Lower lobe of right lung (tissue), 2 donors: ENCODE measurements at regions not wholly inside any gene's neighbourhood (a gene's known extent, or its start where the extent isn't known, plus 50 kb on each side); places are given as distances from the start of the nearest gene placed in this dataset.
A peak's percentile ranks its signal among the peaks of the same experiment; 100 is the strongest.
"Not testable (repeated sequence)": the region's sequence is repeated elsewhere in the genome, so short reads cannot be mapped to it uniquely, and the experiment has no call there.

Experiments
- ATAC-seq, 2 donors: fragments of 200-7000 bp; cut with Tn5 transposase; one replicate each; pipeline ENCODE4 v1.9.1; 2020 to 2022; ENCODE audit warnings: mild to moderate bottlenecking in 2 of 2, moderate library complexity in 2 of 2
- DNase-seq: peaks from one replicate; pipeline ENCODE4 v3.0.0-alpha.2; 2020
- H3K27ac ChIP-seq: fragments of 200-600 bp; one replicate; pipeline ENCODE4 v1.8.0; 2022
- H3K27me3 ChIP-seq: fragments of 200-600 bp; one replicate; pipeline ENCODE4 v1.8.0; 2022; ENCODE audit warnings: low read depth
- H3K36me3 ChIP-seq: fragments of 200-600 bp; one replicate; pipeline ENCODE4 v1.8.0; 2022; ENCODE audit warnings: mild to moderate bottlenecking
- H3K4me1 ChIP-seq: fragments of 200-600 bp; one replicate; pipeline ENCODE4 v1.8.0; 2022
- H3K4me3 ChIP-seq: fragments of 200-600 bp; one replicate; pipeline ENCODE4 v1.8.0; 2022; ENCODE audit warnings: mild to moderate bottlenecking
- H3K9me3 ChIP-seq: fragments of 200-600 bp; one replicate; pipeline ENCODE4 v1.8.0; 2022
- intact Hi-C: fragments of 100-400 bp; cut with DNase I; formaldehyde crosslinking; loops from one replicate; pipeline ENCODE4 v1.11.0; 2022
- TF ChIP-seq, protein P1 (sequence below): fragments of 200-600 bp; IDR thresholded peaks from one replicate; pipeline ENCODE4 v1.8.0; 2022; ENCODE audit warnings: antibody characterized with exemption, mild to moderate bottlenecking
- donor health status: DM: no; HTN: yes; CAD: no; lungs with severe emphysema.

DNA sequence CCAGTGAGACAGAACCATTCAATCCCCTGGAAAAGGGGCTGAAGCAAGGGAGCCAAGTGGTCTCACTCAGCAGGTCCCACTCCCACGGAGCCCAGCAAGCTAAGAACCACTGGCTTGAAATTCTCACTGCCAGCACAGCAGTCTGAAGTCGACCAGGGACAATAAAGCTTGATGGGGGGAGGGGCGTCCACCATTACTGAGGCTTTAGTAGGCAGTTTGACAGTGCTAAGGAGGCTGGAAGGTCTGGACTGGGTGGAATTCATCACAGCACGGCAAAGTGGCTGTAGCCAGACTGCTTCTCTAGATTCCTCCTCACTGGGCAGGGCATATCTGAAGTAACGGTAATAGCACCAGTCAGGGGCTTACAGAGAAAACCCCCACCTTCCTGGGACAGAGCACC lies 105.4 kb upstream of the GORAB start:
- no peaks in the 10 kb centered on the region for H3K36me3 ChIP-seq
- TF ChIP-seq, protein P1, sequence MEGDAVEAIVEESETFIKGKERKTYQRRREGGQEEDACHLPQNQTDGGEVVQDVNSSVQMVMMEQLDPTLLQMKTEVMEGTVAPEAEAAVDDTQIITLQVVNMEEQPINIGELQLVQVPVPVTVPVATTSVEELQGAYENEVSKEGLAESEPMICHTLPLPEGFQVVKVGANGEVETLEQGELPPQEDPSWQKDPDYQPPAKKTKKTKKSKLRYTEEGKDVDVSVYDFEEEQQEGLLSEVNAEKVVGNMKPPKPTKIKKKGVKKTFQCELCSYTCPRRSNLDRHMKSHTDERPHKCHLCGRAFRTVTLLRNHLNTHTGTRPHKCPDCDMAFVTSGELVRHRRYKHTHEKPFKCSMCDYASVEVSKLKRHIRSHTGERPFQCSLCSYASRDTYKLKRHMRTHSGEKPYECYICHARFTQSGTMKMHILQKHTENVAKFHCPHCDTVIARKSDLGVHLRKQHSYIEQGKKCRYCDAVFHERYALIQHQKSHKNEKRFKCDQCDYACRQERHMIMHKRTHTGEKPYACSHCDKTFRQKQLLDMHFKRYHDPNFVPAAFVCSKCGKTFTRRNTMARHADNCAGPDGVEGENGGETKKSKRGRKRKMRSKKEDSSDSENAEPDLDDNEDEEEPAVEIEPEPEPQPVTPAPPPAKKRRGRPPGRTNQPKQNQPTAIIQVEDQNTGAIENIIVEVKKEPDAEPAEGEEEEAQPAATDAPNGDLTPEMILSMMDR: no peak
- intact Hi-C loops: no loop called here
- DNase-seq: no peak
- no peaks in the 10 kb centered on the region for H3K27me3 ChIP-seq
- no peak overlapping the region for H3K27ac ChIP-seq
- H3K4me1 ChIP-seq: no peaks in the 10 kb centered on the region
- no peaks in the 10 kb centered on the region for H3K9me3 ChIP-seq
- no peak for ATAC-seq
- no peak overlapping the region for H3K4me3 ChIP-seq

DNA sequence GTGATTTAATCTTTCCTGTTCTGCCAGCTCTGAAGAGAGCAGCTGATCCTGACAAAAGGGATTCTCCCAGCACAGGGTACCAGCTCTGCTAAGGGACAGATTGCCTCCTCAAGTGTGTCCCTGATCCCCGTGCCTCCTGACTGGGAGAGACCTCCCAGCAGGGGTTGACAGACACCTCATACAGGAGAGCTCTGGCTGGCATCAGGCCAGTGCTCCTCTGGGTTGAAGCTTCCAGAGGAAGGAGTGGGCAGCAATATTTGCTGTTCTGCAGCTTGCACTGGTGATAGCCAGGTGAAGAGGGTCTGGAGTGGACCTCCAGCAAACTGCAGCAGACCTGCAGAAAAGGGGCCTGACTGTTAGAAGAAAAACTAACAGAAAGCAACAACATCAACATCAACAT lies 105.0 kb upstream of the GORAB start:
- H3K4me1 ChIP-seq, H3K4me3 ChIP-seq, H3K27me3 ChIP-seq, intact Hi-C loops, H3K36me3 ChIP-seq, ATAC-seq, H3K27ac ChIP-seq, H3K9me3 ChIP-seq, DNase-seq: not testable (repeated sequence)

DNA sequence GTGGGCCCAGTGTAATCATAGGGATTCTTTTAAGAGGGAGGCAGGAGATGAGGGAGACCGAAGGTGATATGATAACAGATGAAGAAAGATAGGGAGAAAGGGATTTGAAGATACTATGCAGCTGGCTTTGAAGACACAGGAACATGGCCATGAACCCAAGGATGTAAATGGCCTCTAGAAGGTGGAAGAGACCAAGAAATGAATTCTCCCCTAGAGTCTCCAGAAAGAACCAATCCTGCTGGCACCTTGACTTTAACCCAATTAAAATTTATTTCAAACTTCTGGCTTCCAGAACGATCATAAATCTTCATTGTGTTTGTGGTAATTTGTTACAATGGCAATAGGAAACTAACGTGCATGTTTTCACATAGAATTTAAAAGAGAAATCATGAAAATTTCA lies 95.0 kb upstream of the GORAB start:
- ATAC-seq (no peak), DNase-seq (no peak)
- Histone ChIP-seq H3K9me3 (no peaks in the 10 kb centered on the region), H3K27ac (no peak overlapping the region), H3K4me1 (no peaks in the 10 kb centered on the region), H3K4me3 (no peak overlapping the region), H3K27me3 (no peaks in the 10 kb centered on the region), H3K36me3 (no peaks in the 10 kb centered on the region)
- intact Hi-C loops: no loop called here
- TF ChIP-seq, protein P1: peak; percentile 29

DNA sequence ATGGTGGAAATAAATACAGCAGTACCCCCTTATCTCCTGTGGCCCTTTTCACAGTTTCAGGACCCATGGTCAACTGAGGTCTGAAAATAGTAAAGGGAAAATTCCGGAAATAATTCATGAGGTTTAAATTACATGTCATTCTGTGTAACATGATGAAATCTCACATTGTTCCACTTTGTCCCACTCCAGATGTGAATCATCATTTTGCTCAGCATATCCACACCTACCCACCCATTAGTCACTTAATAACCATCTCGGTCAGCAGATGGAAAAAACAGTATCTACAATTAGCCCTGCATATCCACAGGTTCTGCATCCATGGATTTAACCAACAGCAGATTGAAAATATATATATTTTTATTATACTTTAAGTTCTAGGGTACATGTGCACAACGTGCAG lies 86.9 kb upstream of the GORAB start:
- DNase-seq: no peak
- intact Hi-C loops: no loop called here
- no peak for ATAC-seq
- Histone ChIP-seq H3K9me3 (no peaks in the 10 kb centered on the region), H3K4me3 (no peak overlapping the region), H3K36me3 (no peaks in the 10 kb centered on the region), H3K27ac (no peak overlapping the region), H3K4me1 (no peaks in the 10 kb centered on the region), H3K27me3 (no peaks in the 10 kb centered on the region)
- TF ChIP-seq, protein P1: no peak

DNA sequence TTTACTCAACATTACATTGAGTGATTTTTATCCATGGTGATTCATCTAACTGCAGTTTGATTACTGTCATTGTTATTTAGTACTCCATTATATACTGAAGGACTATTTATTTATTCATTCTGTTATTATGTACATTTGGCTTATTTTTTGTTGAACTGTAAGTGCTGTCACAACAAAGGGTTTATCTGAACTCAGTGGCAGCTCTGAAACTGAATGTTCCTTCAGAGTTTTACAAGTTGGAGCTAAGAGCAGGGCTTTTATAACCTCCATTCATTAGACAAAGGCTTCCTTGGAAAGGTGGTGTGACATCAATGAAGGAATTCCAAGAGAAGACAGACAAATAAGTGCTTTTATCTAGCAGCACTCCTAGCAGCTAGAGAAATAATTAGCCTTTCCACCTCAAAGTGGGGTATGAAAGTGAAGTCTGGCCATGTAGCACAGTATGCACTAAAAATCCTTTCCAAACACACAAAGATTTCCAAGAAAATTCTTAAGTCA lies 83.3 kb upstream of the GORAB start:
- no peak overlapping the region for H3K4me3 ChIP-seq
- no peak overlapping the region for H3K27ac ChIP-seq
- H3K9me3 ChIP-seq: no peaks in the 10 kb centered on the region
- DNase-seq (no peak), ATAC-seq (no peak)
- no peaks in the 10 kb centered on the region for H3K36me3 ChIP-seq
- no peaks in the 10 kb centered on the region for H3K27me3 ChIP-seq
- intact Hi-C loops: no loop called here
- TF ChIP-seq, protein P1: no peak
- no peaks in the 10 kb centered on the region for H3K4me1 ChIP-seq

DNA sequence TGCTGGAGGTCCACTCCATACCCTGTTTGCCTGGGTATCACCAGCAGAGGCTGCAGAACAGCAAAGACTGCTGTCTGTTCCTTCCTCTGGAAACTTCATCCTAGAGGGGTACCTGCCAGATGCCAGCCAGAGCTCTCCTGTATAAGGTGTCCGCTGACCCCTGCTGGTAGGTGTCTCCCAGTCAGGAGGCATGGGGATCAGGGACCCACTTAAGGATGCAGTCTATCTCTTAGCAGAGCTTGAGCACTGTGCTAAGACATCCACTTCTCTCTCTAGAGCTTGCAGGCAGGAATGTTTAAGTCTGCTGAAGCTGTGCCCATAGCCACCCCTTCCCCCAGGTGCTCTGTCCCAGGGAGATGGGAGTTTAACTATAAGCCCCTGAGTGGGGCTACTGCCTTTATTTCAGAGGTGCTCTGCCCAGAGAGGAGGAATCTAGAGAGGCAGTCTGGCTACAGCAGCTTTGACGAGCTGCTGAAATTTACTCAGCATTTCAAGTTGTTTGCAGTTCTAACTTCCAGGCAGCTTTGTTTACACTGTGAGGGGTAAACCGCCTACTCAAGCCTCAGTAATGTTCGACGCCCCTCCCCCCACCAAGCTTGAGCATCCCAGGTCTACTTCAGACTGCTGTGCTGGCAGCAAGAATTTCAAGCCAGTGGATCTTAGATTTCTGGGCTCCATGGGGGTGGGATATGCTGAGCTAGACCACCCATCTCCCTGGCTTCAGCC lies 74.5 kb upstream of the GORAB start:
- H3K4me1 ChIP-seq, H3K36me3 ChIP-seq, intact Hi-C loops, H3K4me3 ChIP-seq, H3K27ac ChIP-seq, H3K9me3 ChIP-seq, H3K27me3 ChIP-seq: not testable (repeated sequence)
- TF ChIP-seq, protein P1: peak; percentile 20
- ATAC-seq (peak; percentile 90 to 96), DNase-seq (peak; percentile 80)
